ENCODE measurements at regions not wholly inside any gene's neighbourhood (a gene's known extent, or its start where the extent isn't known, plus 50 kb on each side); places are given as distances from the start of the nearest gene placed in this dataset.
A peak's percentile ranks its signal among the peaks of the same experiment; 100 is the strongest.
"Not testable (repeated sequence)": the region's sequence is repeated elsewhere in the genome, so short reads cannot be mapped to it uniquely, and the experiment has no call there.

GRCh38 chr10:4270116-4270515, 485.1 kb upstream of the KLF6 start:
- H3K4me1 ChIP-seq (ENCODE audit: control insufficient read depth, insufficient read depth, low read length), result peaks cover 7% of the 10 kb centered on the region
- H3K4me3 ChIP-seq (ENCODE audit: low read length), result no peak overlapping the region
- 11% methylated on average over 4 of the region's 4 CpGs for WGBS (ENCODE audit: insufficient coverage)
- no peaks in the 10 kb centered on the region for H3K27me3 ChIP-seq (ENCODE audit: control insufficient read depth, insufficient read depth, low read length)
- H3K27ac ChIP-seq (ENCODE audit: low read length), result no peak overlapping the region
- no peaks in the 10 kb centered on the region for H3K36me3 ChIP-seq (ENCODE audit: control insufficient read depth, insufficient read depth, low read length)
- H3K9me3 ChIP-seq (replicated peaks; ENCODE audit: control insufficient read depth, low read depth, low read length), result no peaks in the 10 kb centered on the region
- DNase-seq, result peak; percentile 83

GRCh38 chr10:4268490-4268889, 483.5 kb upstream of the KLF6 start:
- not testable (repeated sequence) for H3K4me3 ChIP-seq (ENCODE audit: low read length); DNase-seq; H3K36me3 ChIP-seq (ENCODE audit: control insufficient read depth, insufficient read depth, low read length); H3K9me3 ChIP-seq (replicated peaks; ENCODE audit: control insufficient read depth, low read depth, low read length); H3K27me3 ChIP-seq (ENCODE audit: control insufficient read depth, insufficient read depth, low read length); H3K27ac ChIP-seq (ENCODE audit: low read length)
- WGBS (ENCODE audit: insufficient coverage), result 100% methylated on average over 1 of the region's 6 CpGs
- H3K4me1 ChIP-seq (ENCODE audit: control insufficient read depth, insufficient read depth, low read length), result peaks cover 13% of the 10 kb centered on the region

GRCh38 chr10:4267086-4267773, 482.2 kb upstream of the KLF6 start:
- Histone ChIP-seq H3K36me3 (ENCODE audit: control insufficient read depth, insufficient read depth, low read length) (no peaks in the 10 kb centered on the region), H3K27ac (ENCODE audit: low read length) (peak overlapping the region; percentile 25), H3K27me3 (ENCODE audit: control insufficient read depth, insufficient read depth, low read length) (no peaks in the 10 kb centered on the region), H3K4me3 (ENCODE audit: low read length) (no peak overlapping the region), H3K9me3 (replicated peaks; ENCODE audit: control insufficient read depth, low read depth, low read length) (no peaks in the 10 kb centered on the region), H3K4me1 (ENCODE audit: control insufficient read depth, insufficient read depth, low read length) (peaks cover 15% of the 10 kb centered on the region)
- WGBS (ENCODE audit: insufficient coverage), result 50% methylated on average over 1 of the region's 8 CpGs
- no peak for DNase-seq

- no peaks in the 10 kb centered on the region for H3K9me3 ChIP-seq (replicated peaks; ENCODE audit: control insufficient read depth, low read depth, low read length)
- peak; percentile 85 for DNase-seq
- H3K27me3 ChIP-seq (ENCODE audit: control insufficient read depth, insufficient read depth, low read length), result no peaks in the 10 kb centered on the region
- H3K27ac ChIP-seq (ENCODE audit: low read length), result peak overlapping the region; percentile 25
- peaks cover 15% of the 10 kb centered on the region for H3K4me1 ChIP-seq (ENCODE audit: control insufficient read depth, insufficient read depth, low read length)
- H3K36me3 ChIP-seq (ENCODE audit: control insufficient read depth, insufficient read depth, low read length), result no peaks in the 10 kb centered on the region
- no peak overlapping the region for H3K4me3 ChIP-seq (ENCODE audit: low read length)
- WGBS (ENCODE audit: insufficient coverage), result 39% methylated on average over 3 of the region's 4 CpGs
Measured at GRCh38 chr10:4266416-4267085, 481.5 kb upstream of the KLF6 start.

GRCh38 chr10:4265964-4266363, 481.0 kb upstream of the KLF6 start:
- Histone ChIP-seq H3K4me1 (ENCODE audit: control insufficient read depth, insufficient read depth, low read length) (peaks cover 15% of the 10 kb centered on the region), H3K9me3 (replicated peaks; ENCODE audit: control insufficient read depth, low read depth, low read length) (no peaks in the 10 kb centered on the region), H3K27me3 (ENCODE audit: control insufficient read depth, insufficient read depth, low read length) (no peaks in the 10 kb centered on the region), H3K36me3 (ENCODE audit: control insufficient read depth, insufficient read depth, low read length) (no peaks in the 10 kb centered on the region), H3K4me3 (ENCODE audit: low read length) (no peak overlapping the region), H3K27ac (ENCODE audit: low read length) (no peak overlapping the region)
- no peak for DNase-seq
- 90% methylated on average over 2 of the region's 3 CpGs for WGBS (ENCODE audit: insufficient coverage)

- Histone ChIP-seq H3K36me3 (ENCODE audit: control insufficient read depth, insufficient read depth, low read length) (no peaks in the 10 kb centered on the region), H3K27me3 (ENCODE audit: control insufficient read depth, insufficient read depth, low read length) (no peaks in the 10 kb centered on the region), H3K4me1 (ENCODE audit: control insufficient read depth, insufficient read depth, low read length) (peaks cover 11% of the 10 kb centered on the region), H3K9me3 (replicated peaks; ENCODE audit: control insufficient read depth, low read depth, low read length) (no peaks in the 10 kb centered on the region), H3K4me3 (ENCODE audit: low read length) (no peak overlapping the region), H3K27ac (ENCODE audit: low read length) (no peak overlapping the region)
- WGBS (ENCODE audit: insufficient coverage), result 88% methylated on average over 6 of the region's 8 CpGs
- DNase-seq, result no peak
Measured at GRCh38 chr10:4264209-4264865, 479.3 kb upstream of the KLF6 start.

GRCh38 chr10:4263601-4263921, 478.6 kb upstream of the KLF6 start:
- no peaks in the 10 kb centered on the region for H3K27me3 ChIP-seq (ENCODE audit: control insufficient read depth, insufficient read depth, low read length)
- H3K4me1 ChIP-seq (ENCODE audit: control insufficient read depth, insufficient read depth, low read length), result peaks cover 11% of the 10 kb centered on the region
- H3K36me3 ChIP-seq (ENCODE audit: control insufficient read depth, insufficient read depth, low read length), result no peaks in the 10 kb centered on the region
- no peaks in the 10 kb centered on the region for H3K9me3 ChIP-seq (replicated peaks; ENCODE audit: control insufficient read depth, low read depth, low read length)
- 68% methylated on average over 2 of the region's 3 CpGs for WGBS (ENCODE audit: insufficient coverage)
- no peak overlapping the region for H3K27ac ChIP-seq (ENCODE audit: low read length)
- no peak overlapping the region for H3K4me3 ChIP-seq (ENCODE audit: low read length)
- DNase-seq, result no peak

GRCh38 chr10:4262870-4263600, 478.0 kb upstream of the KLF6 start:
- H3K27me3 ChIP-seq (ENCODE audit: control insufficient read depth, insufficient read depth, low read length), result no peaks in the 10 kb centered on the region
- DNase-seq, result no peak

GRCh38 chr10:4262449-4262848, 477.4 kb upstream of the KLF6 start:
- Histone ChIP-seq H3K4me1 (ENCODE audit: control insufficient read depth, insufficient read depth, low read length) (peaks cover 11% of the 10 kb centered on the region), H3K36me3 (ENCODE audit: control insufficient read depth, insufficient read depth, low read length) (no peaks in the 10 kb centered on the region), H3K27me3 (ENCODE audit: control insufficient read depth, insufficient read depth, low read length) (no peaks in the 10 kb centered on the region), H3K27ac (ENCODE audit: low read length) (no peak overlapping the region), H3K9me3 (replicated peaks; ENCODE audit: control insufficient read depth, low read depth, low read length) (no peaks in the 10 kb centered on the region), H3K4me3 (ENCODE audit: low read length) (no peak overlapping the region)
- no CpG with 5 or more reads among the region's 4 CpGs for WGBS (ENCODE audit: insufficient coverage)
- DNase-seq, result no peak

More at GRCh38 chr10:4262870-4263600, 478.0 kb upstream of the KLF6 start:
- H3K27ac ChIP-seq (ENCODE audit: low read length), result no peak overlapping the region
- H3K36me3 ChIP-seq (ENCODE audit: control insufficient read depth, insufficient read depth, low read length), result no peaks in the 10 kb centered on the region
- H3K4me1 ChIP-seq (ENCODE audit: control insufficient read depth, insufficient read depth, low read length), result peaks cover 11% of the 10 kb centered on the region
- 69% methylated on average over 2 of the region's 4 CpGs for WGBS (ENCODE audit: insufficient coverage)
- no peak overlapping the region for H3K4me3 ChIP-seq (ENCODE audit: low read length)
- no peaks in the 10 kb centered on the region for H3K9me3 ChIP-seq (replicated peaks; ENCODE audit: control insufficient read depth, low read depth, low read length)
